GM19397 (cell line): ENCODE measurements at regions not wholly inside any gene's neighbourhood (a gene's known extent, or its start where the extent isn't known, plus 50 kb on each side); places are given as distances from the start of the nearest gene placed in this dataset.
"Not testable (repeated sequence)": the region's sequence is repeated elsewhere in the genome, so short reads cannot be mapped to it uniquely, and the experiment has no call there.

Experiments
- ATAC-seq: cut with Tn5 transposase; IDR thresholded peaks from one replicate; pipeline ENCODE4 v1.9.1; 2021; ENCODE audit warnings: mild to moderate bottlenecking, moderate library complexity; ENCODE audit not compliant: unreplicated experiment

DNA sequence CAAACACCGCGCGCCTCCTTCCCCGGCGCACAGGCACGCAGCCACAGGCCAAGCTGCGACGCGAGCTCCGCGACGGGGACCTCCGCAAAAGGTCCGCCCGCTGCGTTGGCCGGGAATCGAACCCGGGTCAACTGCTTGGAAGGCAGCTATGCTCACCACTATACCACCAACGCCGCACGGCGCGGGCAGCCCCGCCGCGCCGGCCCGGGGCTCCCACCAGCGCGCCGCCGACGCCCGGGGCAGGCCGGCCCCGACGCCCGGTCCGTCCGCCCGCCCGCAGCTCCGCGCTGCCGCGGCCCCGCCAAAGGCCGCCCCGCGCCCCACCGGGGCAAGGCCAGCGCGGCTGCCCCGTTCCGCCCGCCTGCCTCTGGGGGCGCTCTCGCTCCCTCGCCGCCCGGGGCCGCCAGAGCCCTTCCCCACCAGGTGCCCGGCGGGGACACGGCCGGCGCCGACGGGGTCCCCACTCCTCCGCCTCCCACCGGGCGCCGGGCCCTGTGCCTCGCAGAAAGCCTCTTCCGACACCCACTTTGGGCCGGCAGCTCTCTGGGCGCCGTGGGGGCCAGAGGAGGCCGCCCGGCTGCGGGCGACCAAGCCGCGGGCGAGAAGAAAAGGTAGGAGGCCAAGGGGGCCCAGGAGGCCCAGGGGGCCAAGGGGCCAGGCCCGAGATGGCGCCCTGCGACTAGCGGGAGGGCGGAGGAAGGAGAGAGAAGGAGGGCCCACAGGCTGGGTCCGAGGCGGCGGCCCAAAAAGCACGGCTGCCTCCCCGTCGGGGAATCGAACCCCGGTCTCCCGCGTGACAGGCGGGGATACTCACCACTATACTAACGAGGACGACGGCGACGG is 50.2 kb upstream of the FCGR2A start:
- peak; percentile 27 for ATAC-seq

DNA sequence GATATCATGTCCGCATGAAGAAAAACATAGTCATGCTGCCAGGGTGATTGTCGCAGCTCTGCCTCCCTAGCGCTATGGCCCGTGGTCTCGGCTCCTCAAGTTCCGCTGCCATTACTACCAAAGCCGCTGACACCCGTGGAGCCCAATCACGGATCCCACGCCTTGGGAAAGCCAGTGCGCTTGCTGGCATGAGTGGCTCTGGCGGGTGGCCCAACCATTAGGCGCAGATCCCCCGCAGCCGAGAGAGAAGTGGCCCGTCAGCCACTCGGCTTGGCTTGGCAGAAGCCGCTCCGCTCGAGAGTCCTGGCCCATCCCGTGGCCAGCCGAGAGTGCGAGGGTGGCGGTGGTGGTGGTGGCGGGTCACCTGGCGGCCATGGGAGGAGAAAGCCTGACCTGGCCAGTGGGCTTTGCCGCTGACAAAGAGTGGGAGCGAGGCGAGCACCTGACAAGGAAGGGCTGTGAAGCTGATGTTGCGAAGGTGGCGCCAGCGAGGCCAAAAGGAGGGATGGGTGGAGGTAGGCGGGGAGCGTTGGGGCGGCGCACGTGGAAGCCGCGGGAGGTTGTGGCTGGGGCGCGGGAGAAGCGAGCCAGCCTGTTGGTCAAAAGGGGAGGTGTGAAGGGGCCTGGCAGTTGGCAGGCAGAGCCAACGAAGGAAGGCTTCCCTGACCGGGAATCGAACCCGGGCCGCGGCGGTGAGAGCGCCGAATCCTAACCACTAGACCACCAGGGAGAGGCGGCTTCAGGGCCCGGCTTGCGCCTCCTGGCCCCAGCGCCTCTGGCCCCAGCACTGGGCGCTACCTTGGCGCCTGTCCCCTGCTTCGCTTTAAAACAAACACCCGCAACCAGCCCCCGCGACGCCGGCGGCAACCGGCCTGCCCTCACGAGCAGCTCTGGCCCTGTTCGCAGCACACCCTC is 51.0 kb upstream of the FCGR2A start:
- ATAC-seq = peak; percentile 63

DNA sequence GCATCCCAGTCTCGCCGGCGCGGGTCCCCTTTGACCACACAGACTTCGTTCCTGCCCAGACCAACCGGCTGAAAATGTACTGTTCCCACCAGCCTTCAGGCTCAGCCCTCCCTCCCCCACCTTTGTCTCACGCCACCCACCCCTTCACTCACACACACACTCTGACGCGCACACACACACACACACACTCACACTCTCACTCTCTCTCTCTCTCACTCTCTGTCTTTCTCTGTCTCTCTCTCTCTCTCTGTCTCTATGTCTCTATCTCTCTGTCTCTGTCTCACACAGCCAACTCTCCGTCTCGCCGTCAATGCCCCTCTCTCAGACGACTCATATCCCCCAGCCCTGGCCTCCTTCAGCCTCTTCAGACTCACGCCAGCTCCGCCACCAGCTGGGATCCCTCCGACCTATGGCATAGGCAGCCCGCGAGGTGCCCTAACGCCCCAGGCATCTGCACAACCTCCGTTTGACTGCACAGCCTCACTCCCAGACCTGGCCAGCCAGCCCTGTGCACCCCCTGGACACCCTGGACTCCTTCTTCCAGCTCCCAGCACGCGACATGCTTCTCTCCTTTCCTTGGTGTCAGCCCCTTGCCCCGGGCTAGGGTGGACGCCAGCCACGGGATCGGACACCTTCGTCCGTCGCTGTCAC is 53.4 kb upstream of the FCGR2A start:
- ATAC-seq = not testable (repeated sequence)

DNA sequence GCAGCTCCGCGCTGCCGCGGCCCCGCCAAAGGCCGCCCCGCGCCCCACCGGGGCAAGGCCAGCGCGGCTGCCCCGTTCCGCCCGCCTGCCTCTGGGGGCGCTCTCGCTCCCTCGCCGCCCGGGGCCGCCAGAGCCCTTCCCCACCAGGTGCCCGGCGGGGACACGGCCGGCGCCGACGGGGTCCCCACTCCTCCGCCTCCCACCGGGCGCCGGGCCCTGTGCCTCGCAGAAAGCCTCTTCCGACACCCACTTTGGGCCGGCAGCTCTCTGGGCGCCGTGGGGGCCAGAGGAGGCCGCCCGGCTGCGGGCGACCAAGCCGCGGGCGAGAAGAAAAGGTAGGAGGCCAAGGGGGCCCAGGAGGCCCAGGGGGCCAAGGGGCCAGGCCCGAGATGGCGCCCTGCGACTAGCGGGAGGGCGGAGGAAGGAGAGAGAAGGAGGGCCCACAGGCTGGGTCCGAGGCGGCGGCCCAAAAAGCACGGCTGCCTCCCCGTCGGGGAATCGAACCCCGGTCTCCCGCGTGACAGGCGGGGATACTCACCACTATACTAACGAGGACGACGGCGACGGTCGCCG is 57.4 kb upstream of the FCGR2A start:
- ATAC-seq = peak; percentile 28

DNA sequence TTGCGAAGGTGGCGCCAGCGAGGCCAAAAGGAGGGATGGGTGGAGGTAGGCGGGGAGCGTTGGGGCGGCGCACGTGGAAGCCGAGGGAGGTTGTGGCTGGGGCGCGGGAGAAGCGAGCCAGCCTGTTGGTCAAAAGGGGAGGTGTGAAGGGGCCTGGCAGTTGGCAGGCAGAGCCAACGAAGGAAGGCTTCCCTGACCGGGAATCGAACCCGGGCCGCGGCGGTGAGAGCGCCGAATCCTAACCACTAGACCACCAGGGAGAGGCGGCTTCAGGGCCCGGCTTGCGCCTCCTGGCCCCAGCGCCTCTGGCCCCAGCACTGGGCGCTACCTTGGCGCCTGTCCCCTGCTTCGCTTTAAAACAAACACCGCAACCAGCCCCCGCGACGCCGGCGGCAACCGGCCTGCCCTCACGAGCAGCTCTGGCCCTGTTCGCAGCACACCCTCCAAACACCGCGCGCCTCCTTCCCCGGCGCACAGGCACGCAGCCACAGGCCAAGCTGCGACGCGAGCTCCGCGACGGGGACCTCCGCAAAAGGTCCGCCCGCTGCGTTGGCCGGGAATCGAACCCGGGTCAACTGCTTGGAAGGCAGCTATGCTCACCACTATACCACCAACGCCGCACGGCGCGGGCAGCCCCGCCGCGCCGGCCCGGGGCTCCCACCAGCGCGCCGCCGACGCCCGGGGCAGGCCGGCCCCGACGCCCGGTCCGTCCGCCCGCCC is 58.1 kb upstream of the FCGR2A start:
- peak; percentile 44 for ATAC-seq

DNA sequence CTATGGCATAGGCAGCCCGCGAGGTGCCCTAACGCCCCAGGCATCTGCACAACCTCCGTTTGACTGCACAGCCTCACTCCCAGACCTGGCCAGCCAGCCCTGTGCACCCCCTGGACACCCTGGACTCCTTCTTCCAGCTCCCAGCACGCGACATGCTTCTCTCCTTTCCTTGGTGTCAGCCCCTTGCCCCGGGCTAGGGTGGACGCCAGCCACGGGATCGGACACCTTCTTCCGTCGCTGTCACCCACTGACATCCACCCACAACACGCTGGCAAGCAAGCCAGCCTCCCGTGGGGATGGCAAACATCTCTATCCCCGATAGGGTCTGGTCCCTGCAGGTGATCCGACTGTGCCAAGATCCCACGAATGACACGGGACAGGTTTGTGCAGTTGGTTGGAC is 60.5 kb upstream of the FCGR2A start:
- ATAC-seq = not testable (repeated sequence)

DNA sequence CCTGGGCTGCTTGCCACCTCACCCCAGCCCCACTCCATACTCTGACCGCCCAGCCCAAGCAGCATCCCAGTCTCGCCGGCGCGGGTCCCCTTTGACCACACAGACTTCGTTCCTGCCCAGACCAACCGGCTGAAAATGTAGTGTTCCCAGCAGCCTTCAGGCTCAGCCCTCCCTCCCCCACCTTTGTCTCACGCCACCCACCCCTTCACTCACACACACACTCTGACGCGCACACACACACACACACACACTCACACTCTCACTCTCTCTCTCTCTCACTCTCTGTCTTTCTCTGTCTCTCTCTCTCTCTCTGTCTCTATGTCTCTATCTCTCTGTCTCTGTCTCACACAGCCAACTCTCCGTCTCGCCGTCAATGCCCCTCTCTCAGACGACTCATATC is 61.0 kb upstream of the FCGR2A start:
- ATAC-seq = not testable (repeated sequence)

DNA sequence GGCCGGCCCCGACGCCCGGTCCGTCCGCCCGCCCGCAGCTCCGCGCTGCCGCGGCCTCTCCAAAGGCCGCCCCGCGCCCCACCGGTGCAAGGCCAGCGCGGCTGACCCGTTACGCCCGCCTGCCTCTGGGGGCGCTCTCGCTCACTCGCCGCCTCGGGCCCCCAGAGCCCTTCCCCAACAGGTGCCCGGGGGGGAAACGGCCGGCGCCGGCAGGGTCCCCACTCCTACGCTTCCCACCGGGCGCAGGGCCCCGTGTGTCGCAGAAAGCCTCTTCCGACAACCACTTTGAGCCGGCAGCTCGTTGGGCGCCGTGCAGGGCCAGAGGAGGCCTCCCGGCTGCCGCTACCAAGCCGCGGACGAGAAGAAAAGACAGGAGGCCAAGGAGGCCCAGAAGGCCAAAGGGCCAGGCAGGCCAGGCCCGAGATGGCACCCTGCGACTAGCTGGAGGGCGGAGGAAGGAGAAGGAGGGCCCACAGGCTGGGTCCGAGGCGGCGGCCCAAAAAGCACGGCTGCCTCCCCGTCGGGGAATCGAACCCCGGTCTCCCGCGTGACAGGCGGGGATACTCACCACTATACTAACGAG is 64.9 kb upstream of the FCGR2A start:
- ATAC-seq = no peak

DNA sequence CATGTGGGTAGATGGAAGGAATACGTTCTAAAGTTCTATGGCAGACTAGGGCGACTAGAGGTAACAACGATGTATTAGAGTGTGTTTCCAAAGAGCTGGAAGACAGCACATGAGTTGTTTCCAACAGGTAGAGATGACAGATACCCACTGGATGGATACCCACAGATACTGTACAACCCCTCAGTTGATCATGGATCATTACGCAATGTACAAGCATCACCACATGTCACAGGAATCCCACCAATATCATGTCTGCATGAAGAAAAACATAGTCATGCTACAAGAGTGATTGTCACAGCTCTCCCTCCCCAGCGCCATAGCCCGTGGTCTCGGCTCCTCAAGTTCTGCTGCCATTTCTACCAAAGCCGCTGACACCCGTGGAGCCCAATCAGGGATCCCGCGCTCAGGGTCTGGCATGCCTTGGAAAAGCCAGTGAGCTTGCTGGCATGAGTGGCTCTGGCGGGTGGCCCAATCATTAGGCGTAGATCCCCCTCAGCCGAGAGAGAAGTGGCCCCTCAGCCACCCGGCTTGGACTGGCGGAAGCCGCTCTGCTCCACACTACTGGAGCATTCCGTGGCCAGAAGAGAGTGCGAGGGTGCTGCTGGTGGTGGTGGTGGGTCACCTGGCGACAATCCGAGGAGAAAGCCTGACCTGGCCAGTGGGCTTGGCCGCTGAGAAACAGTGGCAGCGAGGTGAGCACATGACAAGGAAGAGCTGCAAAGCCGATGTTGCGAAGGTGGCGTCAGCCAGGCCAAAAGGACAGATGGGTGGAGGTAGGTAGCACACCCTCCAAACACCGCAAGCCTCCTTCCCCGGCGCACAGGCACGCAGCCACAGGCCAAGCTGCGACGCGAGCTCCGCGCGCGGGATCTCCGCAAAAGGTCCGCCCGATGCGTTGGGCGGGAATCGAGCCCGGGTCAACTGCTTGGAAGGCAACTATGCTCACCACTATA is 65.7 kb upstream of the FCGR2A start:
- ATAC-seq = no peak

DNA sequence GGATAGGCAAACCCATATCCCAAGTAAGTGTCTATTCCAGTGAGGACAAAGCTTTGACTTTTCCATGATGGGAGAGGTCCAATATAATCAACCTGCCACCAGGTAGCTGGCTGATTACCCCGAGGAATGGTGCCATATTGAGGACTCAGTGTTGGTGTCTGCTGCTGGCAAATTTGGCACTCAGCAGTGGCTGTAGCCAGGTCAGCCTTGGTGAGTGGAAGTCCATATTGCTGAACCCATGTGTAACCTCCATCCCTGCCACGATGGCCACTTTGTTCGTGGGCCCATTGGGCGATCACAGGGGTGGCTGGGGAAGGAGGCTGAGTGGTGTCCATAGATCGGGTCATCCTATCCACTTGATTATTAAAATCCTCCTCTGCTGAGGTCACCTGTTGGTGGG is 65.5 kb upstream of the CFAP126 start:
- not testable (repeated sequence) for ATAC-seq

DNA sequence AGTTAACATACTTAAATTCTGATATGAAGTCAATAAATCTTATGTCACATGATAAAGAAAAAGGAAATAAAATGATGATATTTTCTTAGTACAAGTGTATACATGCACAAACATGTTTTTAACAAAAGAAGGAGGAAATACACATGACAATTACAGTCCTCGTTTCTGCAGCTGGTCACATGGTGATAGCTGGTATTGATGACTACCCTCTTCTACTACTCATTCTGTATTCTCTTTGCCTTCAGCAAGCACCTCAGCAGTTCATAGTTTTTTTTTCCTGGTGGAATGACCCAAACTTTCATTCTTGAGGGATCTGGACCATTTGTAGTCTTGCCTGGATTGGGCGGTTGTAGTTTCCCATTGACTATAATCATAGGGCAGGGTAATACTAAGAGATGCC is 64.4 kb upstream of the CFAP126 start:
- ATAC-seq = no peak

DNA sequence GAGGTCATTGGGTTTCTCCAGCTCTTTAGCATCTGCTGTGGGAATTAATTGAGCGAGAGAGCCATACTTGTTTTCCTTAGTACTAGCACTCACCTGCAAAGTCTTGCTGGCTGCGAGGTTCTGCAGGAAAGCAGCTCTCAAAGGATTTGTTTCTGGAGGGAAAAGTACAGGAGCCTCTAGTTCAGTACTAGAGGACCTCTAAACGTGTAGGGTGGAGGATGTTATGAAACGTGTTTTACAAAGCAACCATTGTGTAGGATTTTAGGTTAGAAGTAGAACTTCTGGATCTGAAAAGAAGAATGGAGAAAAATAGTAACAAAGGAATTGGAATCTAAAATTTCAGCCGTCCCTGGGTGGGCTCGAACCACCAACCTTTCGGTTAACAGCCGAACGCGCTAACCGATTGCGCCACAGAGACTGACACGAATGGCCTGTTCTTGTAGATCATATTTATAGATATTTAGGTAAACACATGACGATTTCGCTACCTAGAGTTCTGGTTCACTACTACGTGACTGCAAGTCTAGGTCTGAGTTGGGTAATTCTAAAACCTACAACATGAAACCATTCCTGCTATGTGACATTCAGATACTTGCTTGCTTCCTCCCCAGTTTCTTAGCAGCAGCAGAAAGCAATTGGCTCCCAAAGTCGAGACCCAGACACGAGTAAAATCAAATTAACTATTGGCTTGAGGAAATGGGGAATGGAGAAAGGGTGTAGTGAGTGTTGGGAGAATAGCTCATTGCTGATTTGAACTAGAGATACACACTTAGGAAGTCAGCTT is 60.2 kb upstream of the CFAP126 start:
- ATAC-seq = no peak

DNA sequence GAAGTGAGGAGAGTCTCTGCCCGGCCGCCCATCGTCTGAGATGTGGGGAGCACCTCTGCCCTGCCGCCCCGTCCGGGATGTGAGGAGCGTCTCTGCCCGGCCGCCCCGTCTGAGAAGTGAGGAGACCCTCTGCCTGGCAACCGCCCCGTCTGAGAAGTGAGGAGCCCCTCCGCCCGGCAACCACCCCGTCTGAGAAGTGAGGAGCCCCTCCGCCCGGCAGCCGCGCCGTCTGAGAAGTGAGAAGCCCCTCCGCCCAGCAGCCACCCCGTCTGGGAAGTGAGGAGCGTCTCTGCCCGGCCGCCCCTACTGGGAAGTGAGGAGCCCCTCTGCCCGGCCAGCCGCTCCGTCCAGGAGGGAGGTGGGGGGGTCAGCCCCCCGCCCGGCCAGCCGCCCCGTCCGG is 55.2 kb upstream of the CFAP126 start:
- not testable (repeated sequence) for ATAC-seq

DNA sequence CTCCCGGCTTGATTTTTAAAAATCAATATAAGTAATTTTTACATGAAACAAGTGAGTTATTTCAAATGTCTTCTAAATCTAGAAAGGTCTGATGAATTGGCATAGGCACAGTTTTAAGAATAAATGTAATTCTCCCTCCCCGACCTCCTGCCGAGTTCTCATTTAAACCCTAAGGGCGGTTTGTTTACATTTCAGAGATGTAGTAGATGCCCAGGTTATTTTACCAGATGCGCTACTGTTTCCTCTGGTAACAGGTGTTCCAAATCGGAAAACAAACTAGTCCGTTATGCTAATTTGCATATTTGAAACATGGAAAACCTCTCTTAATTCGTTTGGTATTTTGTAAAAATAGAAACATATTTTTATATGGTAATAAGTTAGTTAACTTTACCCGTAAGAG is 53.8 kb upstream of the CFAP126 start:
- no peak for ATAC-seq

DNA sequence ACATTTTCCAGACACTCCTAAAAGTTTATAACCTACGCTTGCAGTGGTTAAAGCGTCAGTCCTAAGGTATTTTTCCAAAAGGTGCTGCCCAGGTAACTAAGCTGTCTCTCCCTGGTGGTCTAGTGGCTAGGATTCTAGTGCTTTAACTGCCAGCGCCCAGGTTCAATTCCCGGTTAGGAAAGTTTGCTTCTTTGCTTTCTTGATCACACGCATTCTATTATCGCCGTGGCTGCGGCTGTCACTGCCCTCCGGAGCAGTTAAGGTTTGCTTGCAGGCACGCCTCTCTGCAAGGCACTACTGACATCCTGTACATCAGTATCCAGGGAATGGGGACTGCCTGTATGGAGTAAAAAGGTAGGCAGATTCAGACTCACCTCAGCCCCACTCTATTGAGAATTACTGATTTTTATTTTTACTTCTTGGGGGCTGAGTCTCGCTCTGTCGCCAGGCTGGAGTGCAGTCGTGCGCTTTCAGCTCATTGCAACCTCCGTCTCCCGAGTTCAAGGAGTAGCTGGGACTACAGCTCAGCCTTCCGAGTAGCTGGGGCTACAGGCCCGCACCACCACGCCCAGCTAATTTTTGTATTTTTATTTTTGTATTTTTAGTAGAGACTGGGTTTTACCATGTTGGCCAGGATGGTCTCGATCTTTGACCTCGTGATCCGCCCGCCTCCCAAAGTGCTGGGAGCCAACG is 53.2 kb upstream of the CFAP126 start:
- no peak for ATAC-seq

DNA sequence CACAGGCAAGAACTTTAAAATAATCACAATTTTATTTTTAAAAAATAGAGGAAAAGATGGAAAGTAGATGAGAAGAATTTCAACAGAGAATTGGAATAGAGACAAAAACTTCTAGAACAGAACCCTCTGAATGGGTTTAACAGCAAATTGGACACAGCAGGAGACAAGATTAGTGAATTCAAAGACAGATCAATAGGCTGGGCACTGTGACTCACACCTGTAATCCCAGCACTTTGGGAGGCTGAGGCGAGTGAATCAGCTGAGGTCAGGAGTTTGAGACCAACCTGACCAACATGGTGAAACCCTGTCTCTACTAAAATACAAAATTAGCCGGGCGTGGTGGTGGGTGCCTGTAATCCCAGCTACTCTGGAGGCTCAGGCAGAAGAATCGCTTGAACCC is 49.9 kb upstream of the CFAP126 start:
- ATAC-seq = not testable (repeated sequence)
